ENCODE measurements at regions not wholly inside any gene's neighbourhood (a gene's known extent, or its start where the extent isn't known, plus 50 kb on each side); places are given as distances from the start of the nearest gene placed in this dataset.

DNA sequence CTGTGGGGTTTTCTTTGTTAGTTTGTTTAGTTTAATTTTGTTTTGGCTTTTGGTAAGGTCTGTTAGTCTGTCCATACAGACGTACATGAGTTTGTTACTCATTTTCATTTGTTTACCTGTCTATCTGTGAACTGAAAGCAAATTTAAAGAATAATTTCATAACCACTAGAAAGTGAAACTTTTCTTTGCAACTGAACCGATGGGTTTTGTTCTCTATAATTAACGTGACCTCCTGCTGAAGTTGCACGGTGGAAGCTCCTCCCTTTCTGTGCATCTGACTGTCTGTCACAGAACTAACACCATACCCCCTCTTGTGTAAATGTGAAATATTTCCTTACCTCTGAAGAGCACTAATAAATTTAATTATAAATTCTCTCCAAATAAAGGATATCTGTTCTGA is 595.5 kb downstream of the GALC start:
- H3K4me2 ChIP-seq (ENCODE audit: insufficient read depth, low read length), result no peak overlapping the region
- H3K27me3 ChIP-seq (ENCODE audit: insufficient read depth, low read length), result no peaks in the 10 kb centered on the region
- TF ChIP-seq, protein P1, sequence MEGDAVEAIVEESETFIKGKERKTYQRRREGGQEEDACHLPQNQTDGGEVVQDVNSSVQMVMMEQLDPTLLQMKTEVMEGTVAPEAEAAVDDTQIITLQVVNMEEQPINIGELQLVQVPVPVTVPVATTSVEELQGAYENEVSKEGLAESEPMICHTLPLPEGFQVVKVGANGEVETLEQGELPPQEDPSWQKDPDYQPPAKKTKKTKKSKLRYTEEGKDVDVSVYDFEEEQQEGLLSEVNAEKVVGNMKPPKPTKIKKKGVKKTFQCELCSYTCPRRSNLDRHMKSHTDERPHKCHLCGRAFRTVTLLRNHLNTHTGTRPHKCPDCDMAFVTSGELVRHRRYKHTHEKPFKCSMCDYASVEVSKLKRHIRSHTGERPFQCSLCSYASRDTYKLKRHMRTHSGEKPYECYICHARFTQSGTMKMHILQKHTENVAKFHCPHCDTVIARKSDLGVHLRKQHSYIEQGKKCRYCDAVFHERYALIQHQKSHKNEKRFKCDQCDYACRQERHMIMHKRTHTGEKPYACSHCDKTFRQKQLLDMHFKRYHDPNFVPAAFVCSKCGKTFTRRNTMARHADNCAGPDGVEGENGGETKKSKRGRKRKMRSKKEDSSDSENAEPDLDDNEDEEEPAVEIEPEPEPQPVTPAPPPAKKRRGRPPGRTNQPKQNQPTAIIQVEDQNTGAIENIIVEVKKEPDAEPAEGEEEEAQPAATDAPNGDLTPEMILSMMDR (IDR thresholded peaks at IDR 0.05; ENCODE audit: extremely low read depth, low read depth, low read length), result no peak
- H4K20me1 ChIP-seq (ENCODE audit: insufficient read depth, low read length), result no peaks in the 10 kb centered on the region
- H3K27ac ChIP-seq (ENCODE audit: low read depth, low read length), result no peak overlapping the region
- no peak overlapping the region for H2AFZ ChIP-seq (ENCODE audit: low read length)
- H3K36me3 ChIP-seq (ENCODE audit: insufficient read depth, low read length), result no peaks in the 10 kb centered on the region
- H3K4me1 ChIP-seq (ENCODE audit: insufficient read depth, low read length), result no peaks in the 10 kb centered on the region
- DNase-seq (ENCODE audit: insufficient read length, low spot score, missing footprints), result no peak
- H3K9me3 ChIP-seq (ENCODE audit: low read depth, low read length), result no peaks in the 10 kb centered on the region
- no peak overlapping the region for H3K4me3 ChIP-seq (ENCODE audit: insufficient read depth, low read length)
- H3K79me2 ChIP-seq (ENCODE audit: insufficient read depth, low read length), result no peaks in the 10 kb centered on the region

DNA sequence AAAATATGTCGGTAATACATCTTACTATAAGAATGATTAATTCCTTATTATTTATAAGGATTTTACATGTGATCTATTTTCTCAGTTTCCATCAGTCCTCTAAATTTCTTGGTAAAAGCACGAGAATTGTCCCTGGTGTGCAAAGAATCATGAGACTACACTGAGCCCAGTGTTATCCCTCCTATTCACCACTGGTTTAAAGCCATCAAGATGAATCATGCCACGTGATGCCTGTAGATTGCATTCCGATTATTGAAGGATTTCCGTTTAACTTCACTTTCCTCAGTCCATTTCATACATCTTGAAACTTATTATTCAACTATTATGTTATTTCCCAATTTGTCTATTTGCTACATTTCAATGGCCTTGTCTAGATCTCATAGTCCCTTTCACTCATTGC is 601.9 kb downstream of the GALC start:
- no peak overlapping the region for H3K4me3 ChIP-seq (ENCODE audit: insufficient read depth, low read length)
- TF ChIP-seq, protein P1 (IDR thresholded peaks at IDR 0.05; ENCODE audit: extremely low read depth, low read depth, low read length), result no peak
- H3K4me1 ChIP-seq (ENCODE audit: insufficient read depth, low read length), result no peaks in the 10 kb centered on the region
- H3K36me3 ChIP-seq (ENCODE audit: insufficient read depth, low read length), result no peaks in the 10 kb centered on the region
- no peak for DNase-seq (ENCODE audit: insufficient read length, low spot score, missing footprints)
- no peaks in the 10 kb centered on the region for H4K20me1 ChIP-seq (ENCODE audit: insufficient read depth, low read length)
- no peaks in the 10 kb centered on the region for H3K79me2 ChIP-seq (ENCODE audit: insufficient read depth, low read length)
- no peak overlapping the region for H3K27ac ChIP-seq (ENCODE audit: low read depth, low read length)
- H3K9me3 ChIP-seq (ENCODE audit: low read depth, low read length), result no peaks in the 10 kb centered on the region
- H2AFZ ChIP-seq (ENCODE audit: low read length), result no peak overlapping the region
- no peaks in the 10 kb centered on the region for H3K27me3 ChIP-seq (ENCODE audit: insufficient read depth, low read length)
- no peak overlapping the region for H3K4me2 ChIP-seq (ENCODE audit: insufficient read depth, low read length)

DNA sequence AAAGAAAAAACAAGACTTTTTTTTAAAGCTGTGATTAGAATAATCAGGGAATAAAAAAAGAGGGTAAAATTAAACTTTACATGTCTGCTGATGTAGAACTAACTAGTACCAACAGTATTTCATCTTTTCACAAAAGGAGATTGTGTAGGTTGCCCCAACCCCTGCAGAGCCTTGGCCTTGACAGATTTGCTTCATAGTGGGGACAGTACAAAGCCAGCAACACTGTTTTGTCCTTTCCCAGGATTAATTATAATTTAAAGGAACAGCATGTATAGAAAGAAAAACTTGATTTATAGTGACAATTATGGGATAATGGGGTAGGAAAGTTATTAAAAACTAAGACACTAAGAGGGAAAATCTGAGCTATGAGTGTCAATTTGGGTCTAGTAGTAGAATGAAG is 604.0 kb downstream of the GALC start:
- H3K4me2 ChIP-seq (ENCODE audit: insufficient read depth, low read length), result no peak overlapping the region
- no peak for DNase-seq (ENCODE audit: insufficient read length, low spot score, missing footprints)
- H3K27ac ChIP-seq (ENCODE audit: low read depth, low read length), result no peak overlapping the region
- H3K9me3 ChIP-seq (ENCODE audit: low read depth, low read length), result no peaks in the 10 kb centered on the region
- no peak overlapping the region for H3K4me3 ChIP-seq (ENCODE audit: insufficient read depth, low read length)
- no peaks in the 10 kb centered on the region for H3K36me3 ChIP-seq (ENCODE audit: insufficient read depth, low read length)
- H3K4me1 ChIP-seq (ENCODE audit: insufficient read depth, low read length), result no peaks in the 10 kb centered on the region
- H3K27me3 ChIP-seq (ENCODE audit: insufficient read depth, low read length), result no peaks in the 10 kb centered on the region
- TF ChIP-seq, protein P1 (IDR thresholded peaks at IDR 0.05; ENCODE audit: extremely low read depth, low read depth, low read length), result no peak
- H4K20me1 ChIP-seq (ENCODE audit: insufficient read depth, low read length), result no peaks in the 10 kb centered on the region
- H3K79me2 ChIP-seq (ENCODE audit: insufficient read depth, low read length), result no peaks in the 10 kb centered on the region
- H2AFZ ChIP-seq (ENCODE audit: low read length), result no peak overlapping the region

DNA sequence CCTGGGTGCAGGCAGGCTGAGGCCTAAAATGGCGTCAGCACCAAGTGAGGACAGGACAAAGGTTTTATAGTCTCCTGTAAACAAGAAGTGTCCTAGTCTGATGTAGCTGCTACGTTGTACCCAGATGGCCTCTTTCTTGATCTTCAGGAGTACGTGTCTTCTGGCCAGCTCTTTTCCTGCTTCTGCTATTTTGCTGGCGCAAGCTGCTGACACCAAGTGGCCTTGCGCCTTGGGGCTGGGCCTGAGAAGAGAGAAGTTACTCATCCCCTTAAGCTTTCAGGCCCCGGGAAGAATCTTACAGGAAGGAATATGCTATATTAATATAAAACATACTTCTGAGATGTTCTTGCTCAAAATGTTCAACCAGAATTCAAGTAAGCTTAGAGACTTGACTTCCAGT is 605.2 kb downstream of the GALC start:
- no peaks in the 10 kb centered on the region for H3K9me3 ChIP-seq (ENCODE audit: low read depth, low read length)
- DNase-seq (ENCODE audit: insufficient read length, low spot score, missing footprints), result no peak
- TF ChIP-seq, protein P1 (IDR thresholded peaks at IDR 0.05; ENCODE audit: extremely low read depth, low read depth, low read length), result no peak

More for the DNA sequence above, 605.2 kb downstream of the GALC start:
- H3K4me3 ChIP-seq (ENCODE audit: insufficient read depth, low read length), result no peak overlapping the region
- no peak overlapping the region for H3K4me2 ChIP-seq (ENCODE audit: insufficient read depth, low read length)
- H3K4me1 ChIP-seq (ENCODE audit: insufficient read depth, low read length), result no peaks in the 10 kb centered on the region
- H3K27me3 ChIP-seq (ENCODE audit: insufficient read depth, low read length), result no peaks in the 10 kb centered on the region
- no peaks in the 10 kb centered on the region for H4K20me1 ChIP-seq (ENCODE audit: insufficient read depth, low read length)
- no peak overlapping the region for H2AFZ ChIP-seq (ENCODE audit: low read length)
- H3K27ac ChIP-seq (ENCODE audit: low read depth, low read length), result no peak overlapping the region
- H3K36me3 ChIP-seq (ENCODE audit: insufficient read depth, low read length), result no peaks in the 10 kb centered on the region
- no peaks in the 10 kb centered on the region for H3K79me2 ChIP-seq (ENCODE audit: insufficient read depth, low read length)
